SK-N-SH (cell line): ENCODE measurements at regions not wholly inside any gene's neighbourhood (a gene's known extent, or its start where the extent isn't known, plus 50 kb on each side); places are given as distances from the start of the nearest gene placed in this dataset.

Experiments
- CTCF ChIA-PET: fragments of 300-600, 350-600 bp; formaldehyde crosslinking; extraction: SDS; loops from one replicate; lab custom pipeline; 2021; lab: Yijun Ruan, JAX
- POLR2A ChIA-PET: fragments of 350-600 bp; sonication (Branson Sonifier 250); formaldehyde crosslinking; extraction: SDS; loops from one replicate; lab custom pipeline; 2020; ENCODE audit warnings: antibody characterized with exemption, inconsistent platforms; lab: Yijun Ruan, JAX
- DNase-seq: peaks from one replicate; pipeline ENCODE4 v3.0.0; 2012
- H2AFZ ChIP-seq: fragments of 200-600 bp; sonication (generic); 2 replicates; pipeline ENCODE4 v1.8.1; 2016; ENCODE audit warnings: antibody characterized with exemption, mild to moderate bottlenecking, low read depth
- H3F3A ChIP-seq: fragments of 200-600 bp; sonication (generic); replicated peaks from 2 replicates; pipeline ENCODE3; 2016; ENCODE audit warnings: antibody characterized with exemption, mild to moderate bottlenecking; ENCODE audit not compliant: insufficient read depth
- H3K27ac ChIP-seq, 2 experiments: fragments of 200-500 bp in 1 of 2; fragments of 200-600 bp in 1 of 2; sonication (Bioruptor generic) in 1 of 2; sonication (generic), shearing (Covaris generic) in 1 of 2; 2 replicates each; pipeline versions ENCODE4 v1.5.1 to v1.6.1; 2014 to 2016; ENCODE audit warnings: low read depth in 2 of 2, inconsistent platforms in 1 of 2, low read length in 1 of 2, mild to moderate bottlenecking in 1 of 2, mixed read lengths in 1 of 2
- H3K27me3 ChIP-seq: fragments of 200-600 bp; sonication (generic), shearing (Covaris generic); 2 replicates; pipeline ENCODE4 v1.6.1; 2016; ENCODE audit warnings: mixed run types; ENCODE audit not compliant: insufficient read depth
- H3K36me3 ChIP-seq, 2 experiments: fragments of 200-500 bp in 1 of 2; fragments of 200-600 bp in 1 of 2; sonication (Bioruptor generic) in 1 of 2; sonication (generic) in 1 of 2; replicated peaks in 1 of 2; 2 replicates each; pipeline versions ENCODE3 to v1.5.1; 2014 to 2016; ENCODE audit warnings: low read length in 1 of 2, mild to moderate bottlenecking in 1 of 2; ENCODE audit not compliant: insufficient read depth in 2 of 2, control insufficient read depth in 1 of 2
- H3K4me1 ChIP-seq, 2 experiments: fragments of 200-500 bp in 1 of 2; fragments of 200-600 bp in 1 of 2; sonication (Bioruptor generic) in 1 of 2; sonication (generic), shearing (Covaris generic) in 1 of 2; 2 replicates each; pipeline versions ENCODE4 v1.5.1 to v1.6.1; 2014 to 2016; ENCODE audit warnings: low read depth in 1 of 2, low read length in 1 of 2, mixed run types in 1 of 2; ENCODE audit not compliant: insufficient read depth in 2 of 2, control insufficient read depth in 1 of 2
- H3K4me2 ChIP-seq: fragments of 200-600 bp; sonication (generic), shearing (Covaris generic); 2 replicates; pipeline ENCODE4 v1.6.1; 2017; ENCODE audit warnings: mixed run types
- H3K4me3 ChIP-seq, 2 experiments: fragments of 200-500 bp in 1 of 2; fragments of 200-600 bp in 1 of 2; sonication (Bioruptor generic) in 1 of 2; sonication (generic), shearing (Covaris generic) in 1 of 2; 2 replicates each; pipeline versions ENCODE4 v1.5.1 to v1.8.1; 2014 to 2016; ENCODE audit warnings: low read depth in 2 of 2, inconsistent platforms in 1 of 2, low read length in 1 of 2, mild to moderate bottlenecking in 1 of 2, mixed read lengths in 1 of 2, moderate library complexity in 1 of 2
- H3K79me2 ChIP-seq: fragments of 200-600 bp; sonication (generic); 2 replicates; pipeline ENCODE4 v1.8.1; 2017; ENCODE audit warnings: mild to moderate bottlenecking; ENCODE audit not compliant: insufficient read depth
- H3K9ac ChIP-seq: fragments of 200-600 bp; sonication (generic); 2 replicates; pipeline ENCODE4 v1.6.1; 2017; ENCODE audit warnings: mixed run types
- H3K9me2 ChIP-seq: fragments of 200-600 bp; sonication (generic); 2 replicates; pipeline ENCODE4 v1.6.1; 2017; ENCODE audit warnings: mixed run types
- H3K9me3 ChIP-seq: fragments of 200-600 bp; sonication (generic); 2 replicates; pipeline ENCODE4 v1.6.1; 2017; ENCODE audit warnings: mixed run types, mild to moderate bottlenecking, moderate library complexity
- H4K20me1 ChIP-seq: fragments of 200-600 bp; sonication (generic); 2 replicates; pipeline ENCODE4 v1.6.1; 2017; ENCODE audit warnings: mild to moderate bottlenecking, mixed run types; ENCODE audit not compliant: insufficient read depth
- CHD2 ChIP-seq: fragments of 150-350 bp; IDR thresholded peaks from 2 replicates; pipeline ENCODE4 v1.6.1; 2018; ENCODE audit warnings: low read length; ENCODE audit not compliant: partially characterized antibody
- ELF1 ChIP-seq: IDR thresholded peaks from 2 replicates; pipeline ENCODE4 v1.4.0; 2012
- EP300 ChIP-seq, 2 experiments: IDR thresholded peaks; 2 replicates each; pipeline versions ENCODE4 v1.4.0 to v1.6.1; 2012; ENCODE audit warnings: borderline replicate concordance in 1 of 2, low read depth in 1 of 2, low read length in 1 of 2
- EZH2phosphoT487 ChIP-seq: fragments of 200-600 bp; sonication (generic); IDR thresholded peaks from 2 replicates; pipeline ENCODE4 v1.6.1; 2017; ENCODE audit warnings: low read depth, mixed run types, mild to moderate bottlenecking, antibody characterized with exemption, moderate library complexity, borderline replicate concordance
- FOXJ3 ChIP-seq: sonication (generic); formaldehyde crosslinking; IDR thresholded peaks from 2 replicates; pipeline ENCODE4 v1.5.1; 2020; ENCODE audit warnings: mild to moderate bottlenecking, missing genetic modification reagents
- FOXM1 ChIP-seq: IDR thresholded peaks from 2 replicates; pipeline ENCODE4 v1.4.0; 2012; ENCODE audit warnings: low read depth, mild to moderate bottlenecking
- GATA2 ChIP-seq: sonication (generic); formaldehyde crosslinking; IDR thresholded peaks from 2 replicates; pipeline ENCODE4 v1.5.0; 2020; ENCODE audit warnings: mild to moderate bottlenecking, missing genetic modification reagents
- JUND ChIP-seq: IDR thresholded peaks from 2 replicates; pipeline ENCODE4 v1.4.0; 2012
- MXI1 ChIP-seq: IDR thresholded peaks from 2 replicates; pipeline ENCODE4 v1.6.1; 2012; ENCODE audit warnings: mild to moderate bottlenecking, low read depth, low read length, improper control_type of control experiment
- NFIC ChIP-seq: IDR thresholded peaks from 2 replicates; pipeline ENCODE4 v1.4.0; 2012; ENCODE audit warnings: borderline replicate concordance
- NRF1 ChIP-seq: IDR thresholded peaks from 2 replicates; pipeline ENCODE4 v1.6.1; 2012; ENCODE audit warnings: low read depth, mild to moderate bottlenecking, low read length
- POLR2AphosphoS5 ChIP-seq: IDR thresholded peaks from 2 replicates; pipeline ENCODE4 v1.6.1; 2012; ENCODE audit warnings: low read depth, low read length
- RAD21 ChIP-seq: IDR thresholded peaks from 2 replicates; pipeline ENCODE4 v1.6.1; 2012; ENCODE audit warnings: mild to moderate bottlenecking, low read length
- RFX5 ChIP-seq: IDR thresholded peaks from 2 replicates; pipeline ENCODE4 v1.6.1; 2012; ENCODE audit warnings: mild to moderate bottlenecking, improper control_type of control experiment, low read length
- RXRA ChIP-seq: IDR thresholded peaks from 2 replicates; pipeline ENCODE4 v1.4.0; 2012; ENCODE audit warnings: low read depth, mild to moderate bottlenecking, borderline replicate concordance
- SIN3A ChIP-seq: IDR thresholded peaks from 2 replicates; pipeline ENCODE4 v1.6.1; 2012; ENCODE audit warnings: low read depth, mild to moderate bottlenecking, low read length, moderate library complexity, borderline replicate concordance
- TAF1 ChIP-seq: IDR thresholded peaks from 2 replicates; pipeline ENCODE4 v1.6.1; 2012; ENCODE audit warnings: low read depth, mild to moderate bottlenecking, low read length, moderate library complexity, borderline replicate concordance
- TEAD4 ChIP-seq: IDR thresholded peaks from 2 replicates; pipeline ENCODE4 v1.4.0; 2012; ENCODE audit warnings: mild to moderate bottlenecking, borderline replicate concordance; ENCODE audit not compliant: insufficient read depth
- WGBS: methylation state at CpG from one replicate; pipeline ENCODE4 v1.1.6; 2017; ENCODE audit warnings: low lambda C conversion rate; 5-methylcytosine and 5-hydroxymethylcytosine counted together
- TF ChIP-seq, protein P1 (sequence below): fragments of 150-350 bp; IDR thresholded peaks from 2 replicates; pipeline ENCODE4 v1.6.1; 2016; ENCODE audit warnings: mild to moderate bottlenecking, low read depth, low read length
- TF ChIP-seq, protein P2 (sequence below): IDR thresholded peaks from 2 replicates; pipeline ENCODE4 v1.4.0; 2012; ENCODE audit warnings: low read depth
- TF ChIP-seq, protein P3 (sequence below): IDR thresholded peaks from 2 replicates; pipeline ENCODE4; 2012
- TF ChIP-seq, protein P4 (sequence below): fragments of 150-350 bp; IDR thresholded peaks from 2 replicates; pipeline ENCODE4 v1.6.1; 2017; ENCODE audit warnings: antibody characterized with exemption, low read length, low read depth, borderline replicate concordance
- TF ChIP-seq, protein P5 (sequence below): IDR thresholded peaks from 2 replicates; pipeline ENCODE4 v1.4.0; 2012; ENCODE audit warnings: low read depth, borderline replicate concordance

DNA sequence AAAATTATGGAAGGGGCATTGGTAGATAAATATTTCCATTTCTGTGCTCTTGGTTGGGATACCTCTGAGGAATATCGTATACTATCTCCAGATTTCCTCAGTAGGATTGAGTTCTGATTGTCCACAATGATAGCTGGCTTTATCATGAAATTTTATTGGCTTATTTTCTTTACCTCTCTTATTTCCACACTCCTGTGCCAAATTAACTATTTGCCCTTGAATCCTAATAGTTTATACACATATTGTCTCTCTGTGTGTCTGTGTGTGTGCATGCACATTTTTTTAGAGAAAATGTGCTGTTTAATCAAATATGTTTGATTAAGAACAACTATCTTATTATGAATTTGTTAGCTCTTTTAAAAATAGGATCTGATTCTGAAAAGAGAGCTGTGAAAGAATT is 271.6 kb downstream of the DTHD1 start:
- H3K27me3 ChIP-seq = no peaks in the 10 kb centered on the region
- no peak overlapping the region for H3K4me3 ChIP-seq
- no peaks in the 10 kb centered on the region for H3K79me2 ChIP-seq
- ChIA-PET CTCF (interaction anchor here (1.4 kb wide), 1 partner anchor 10 kb away, joined by 3 read pairs; no protein-coding TSS in a partner anchor), POLR2A (no interaction called here)
- no peaks in the 10 kb centered on the region for H3K9me2 ChIP-seq
- WGBS = 0% methylated on average over 1 of the region's 1 CpG
- no peaks in the 10 kb centered on the region for H4K20me1 ChIP-seq
- no peak overlapping the region for H3K27ac ChIP-seq
- H3F3A ChIP-seq = no peaks in the 10 kb centered on the region
- no peaks in the 10 kb centered on the region for H3K4me1 ChIP-seq
- H3K4me2 ChIP-seq = no peak overlapping the region
- H2AFZ ChIP-seq = no peak overlapping the region
- no peaks in the 10 kb centered on the region for H3K36me3 ChIP-seq
- no peaks in the 10 kb centered on the region for H3K9me3 ChIP-seq
- no peak overlapping the region for H3K9ac ChIP-seq
- TF ChIP-seq JUND (no peak), EP300 (IDR thresholded peaks at IDR 0.05; ENCODE audit: borderline replicate concordance in 1 of 2, low read depth in 1 of 2, low read length in 1 of 2) (no peak), POLR2AphosphoS5 (no peak), EZH2phosphoT487 (no peak), RAD21 (no peak), TAF1 (no peak), MXI1 (no peak), SIN3A (no peak), GATA2 (CRISPR knock-in tag) (no peak), RFX5 (no peak), FOXJ3 (CRISPR knock-in tag) (no peak), NRF1 (no peak), TEAD4 (no peak), NFIC (no peak), CHD2 (no peak), ELF1 (no peak)
- TF ChIP-seq, protein P1, sequence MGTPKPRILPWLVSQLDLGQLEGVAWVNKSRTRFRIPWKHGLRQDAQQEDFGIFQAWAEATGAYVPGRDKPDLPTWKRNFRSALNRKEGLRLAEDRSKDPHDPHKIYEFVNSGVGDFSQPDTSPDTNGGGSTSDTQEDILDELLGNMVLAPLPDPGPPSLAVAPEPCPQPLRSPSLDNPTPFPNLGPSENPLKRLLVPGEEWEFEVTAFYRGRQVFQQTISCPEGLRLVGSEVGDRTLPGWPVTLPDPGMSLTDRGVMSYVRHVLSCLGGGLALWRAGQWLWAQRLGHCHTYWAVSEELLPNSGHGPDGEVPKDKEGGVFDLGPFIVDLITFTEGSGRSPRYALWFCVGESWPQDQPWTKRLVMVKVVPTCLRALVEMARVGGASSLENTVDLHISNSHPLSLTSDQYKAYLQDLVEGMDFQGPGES = no peak
- TF ChIP-seq, protein P2, sequence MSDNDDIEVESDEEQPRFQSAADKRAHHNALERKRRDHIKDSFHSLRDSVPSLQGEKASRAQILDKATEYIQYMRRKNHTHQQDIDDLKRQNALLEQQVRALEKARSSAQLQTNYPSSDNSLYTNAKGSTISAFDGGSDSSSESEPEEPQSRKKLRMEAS = no peak
- TF ChIP-seq, protein P3, sequence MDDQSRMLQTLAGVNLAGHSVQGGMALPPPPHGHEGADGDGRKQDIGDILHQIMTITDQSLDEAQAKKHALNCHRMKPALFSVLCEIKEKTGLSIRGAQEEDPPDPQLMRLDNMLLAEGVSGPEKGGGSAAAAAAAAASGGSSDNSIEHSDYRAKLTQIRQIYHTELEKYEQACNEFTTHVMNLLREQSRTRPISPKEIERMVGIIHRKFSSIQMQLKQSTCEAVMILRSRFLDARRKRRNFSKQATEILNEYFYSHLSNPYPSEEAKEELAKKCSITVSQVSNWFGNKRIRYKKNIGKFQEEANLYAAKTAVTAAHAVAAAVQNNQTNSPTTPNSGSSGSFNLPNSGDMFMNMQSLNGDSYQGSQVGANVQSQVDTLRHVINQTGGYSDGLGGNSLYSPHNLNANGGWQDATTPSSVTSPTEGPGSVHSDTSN = no peak
- DNase-seq = no peak

DNA sequence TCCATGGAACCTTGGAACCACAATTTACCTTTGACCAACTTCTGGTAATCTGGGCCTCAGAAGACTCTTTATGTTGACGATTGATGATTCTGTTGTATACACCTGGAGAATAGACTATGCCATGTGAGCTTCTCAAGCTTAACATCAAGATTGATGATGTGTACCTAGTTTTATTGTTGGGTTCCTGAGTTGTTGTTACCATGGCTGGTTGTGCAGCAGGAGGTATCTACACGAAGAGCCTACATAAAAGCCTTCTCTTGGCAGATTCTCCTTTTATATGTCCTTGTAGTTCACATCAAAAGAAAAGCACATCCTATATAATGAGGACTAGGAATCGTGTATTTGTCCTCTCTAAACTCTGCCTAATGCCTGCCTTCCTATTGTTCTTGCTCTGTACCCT is 272.0 kb downstream of the DTHD1 start:
- no peaks in the 10 kb centered on the region for H3K79me2 ChIP-seq
- no peaks in the 10 kb centered on the region for H3K4me1 ChIP-seq
- H3K9me2 ChIP-seq = no peaks in the 10 kb centered on the region
- no peak overlapping the region for H2AFZ ChIP-seq
- H3K27me3 ChIP-seq = no peaks in the 10 kb centered on the region
- CTCF ChIA-PET = no interaction called here
- 2% methylated on average over 3 of the region's 3 CpGs for WGBS
- DNase-seq = no peak
- H3K9me3 ChIP-seq = no peaks in the 10 kb centered on the region
- H3K9ac ChIP-seq = no peak overlapping the region
- POLR2A ChIA-PET = no interaction called here
- no peaks in the 10 kb centered on the region for H3K36me3 ChIP-seq
- TF ChIP-seq SIN3A (no peak), MXI1 (no peak), CHD2 (no peak), GATA2 (CRISPR knock-in tag) (no peak), EP300 (IDR thresholded peaks at IDR 0.05; ENCODE audit: borderline replicate concordance in 1 of 2, low read depth in 1 of 2, low read length in 1 of 2) (no peak), RXRA (no peak), FOXJ3 (CRISPR knock-in tag) (no peak), FOXM1 (no peak)
- TF ChIP-seq, protein P4, sequence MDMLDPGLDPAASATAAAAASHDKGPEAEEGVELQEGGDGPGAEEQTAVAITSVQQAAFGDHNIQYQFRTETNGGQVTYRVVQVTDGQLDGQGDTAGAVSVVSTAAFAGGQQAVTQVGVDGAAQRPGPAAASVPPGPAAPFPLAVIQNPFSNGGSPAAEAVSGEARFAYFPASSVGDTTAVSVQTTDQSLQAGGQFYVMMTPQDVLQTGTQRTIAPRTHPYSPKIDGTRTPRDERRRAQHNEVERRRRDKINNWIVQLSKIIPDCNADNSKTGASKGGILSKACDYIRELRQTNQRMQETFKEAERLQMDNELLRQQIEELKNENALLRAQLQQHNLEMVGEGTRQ = no peak
- TF ChIP-seq, protein P5, sequence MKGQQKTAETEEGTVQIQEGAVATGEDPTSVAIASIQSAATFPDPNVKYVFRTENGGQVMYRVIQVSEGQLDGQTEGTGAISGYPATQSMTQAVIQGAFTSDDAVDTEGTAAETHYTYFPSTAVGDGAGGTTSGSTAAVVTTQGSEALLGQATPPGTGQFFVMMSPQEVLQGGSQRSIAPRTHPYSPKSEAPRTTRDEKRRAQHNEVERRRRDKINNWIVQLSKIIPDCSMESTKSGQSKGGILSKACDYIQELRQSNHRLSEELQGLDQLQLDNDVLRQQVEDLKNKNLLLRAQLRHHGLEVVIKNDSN = no peak
- no peak overlapping the region for H3K4me3 ChIP-seq
- H3K27ac ChIP-seq = no peak overlapping the region
- H3F3A ChIP-seq = no peaks in the 10 kb centered on the region
- H4K20me1 ChIP-seq = no peaks in the 10 kb centered on the region
- H3K4me2 ChIP-seq = no peak overlapping the region
